ENCODE measurements at regions not wholly inside any gene's neighbourhood (a gene's known extent, or its start where the extent isn't known, plus 50 kb on each side); places are given as distances from the start of the nearest gene placed in this dataset.

DNA sequence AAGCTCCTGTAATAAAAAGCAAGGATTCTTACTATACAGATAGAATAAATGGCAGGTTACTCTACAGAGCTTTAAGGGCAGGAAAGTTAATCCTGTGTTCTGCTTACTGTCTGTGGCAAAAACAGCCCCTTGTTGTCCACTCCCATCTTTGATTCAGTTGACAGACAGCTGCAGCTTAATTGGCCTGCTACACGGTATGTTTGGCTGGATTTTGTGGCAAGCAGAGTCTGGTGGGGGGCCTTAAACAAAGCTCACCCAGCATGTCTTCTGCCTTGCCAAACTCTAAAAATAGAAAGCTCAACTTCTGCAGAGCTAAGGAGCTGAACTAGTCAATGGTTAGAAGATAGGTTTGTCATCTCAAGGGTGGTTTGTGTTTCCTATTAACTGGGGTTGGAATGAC is 407.2 kb downstream of the HLX start:
- Histone ChIP-seq H3K4me1 (peaks cover 0 to 27% (median 2%) of the 10 kb centered on the region in 4 donors), H3K27me3 (no peaks in the 10 kb centered on the region), H3K36me3 (no peaks in the 10 kb centered on the region), H3K4me3 (no peak overlapping the region), H3K27ac (peak overlapping the region in 1 of 2 donors; percentile 14), H3K9me3 (no peaks in the 10 kb centered on the region)
- intact Hi-C loops (cut with DNase I; ENCODE audit: low total_unique reads), result no loop called here
- no peak for DNase-seq
- TF ChIP-seq, protein P1, sequence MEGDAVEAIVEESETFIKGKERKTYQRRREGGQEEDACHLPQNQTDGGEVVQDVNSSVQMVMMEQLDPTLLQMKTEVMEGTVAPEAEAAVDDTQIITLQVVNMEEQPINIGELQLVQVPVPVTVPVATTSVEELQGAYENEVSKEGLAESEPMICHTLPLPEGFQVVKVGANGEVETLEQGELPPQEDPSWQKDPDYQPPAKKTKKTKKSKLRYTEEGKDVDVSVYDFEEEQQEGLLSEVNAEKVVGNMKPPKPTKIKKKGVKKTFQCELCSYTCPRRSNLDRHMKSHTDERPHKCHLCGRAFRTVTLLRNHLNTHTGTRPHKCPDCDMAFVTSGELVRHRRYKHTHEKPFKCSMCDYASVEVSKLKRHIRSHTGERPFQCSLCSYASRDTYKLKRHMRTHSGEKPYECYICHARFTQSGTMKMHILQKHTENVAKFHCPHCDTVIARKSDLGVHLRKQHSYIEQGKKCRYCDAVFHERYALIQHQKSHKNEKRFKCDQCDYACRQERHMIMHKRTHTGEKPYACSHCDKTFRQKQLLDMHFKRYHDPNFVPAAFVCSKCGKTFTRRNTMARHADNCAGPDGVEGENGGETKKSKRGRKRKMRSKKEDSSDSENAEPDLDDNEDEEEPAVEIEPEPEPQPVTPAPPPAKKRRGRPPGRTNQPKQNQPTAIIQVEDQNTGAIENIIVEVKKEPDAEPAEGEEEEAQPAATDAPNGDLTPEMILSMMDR (IDR thresholded peaks at IDR 0.05), result no peak

- Histone ChIP-seq H3K4me3 (no peak overlapping the region), H3K27ac (no peak overlapping the region), H3K27me3 (no peaks in the 10 kb centered on the region), H3K9me3 (no peaks in the 10 kb centered on the region), H3K36me3 (no peaks in the 10 kb centered on the region), H3K4me1 (peaks cover 0 to 13% (median under 1%) of the 10 kb centered on the region in 4 donors)
- intact Hi-C loops (cut with DNase I; ENCODE audit: low total_unique reads), result no loop called here
- no peak for DNase-seq
- TF ChIP-seq, protein P1 (IDR thresholded peaks at IDR 0.05), result no peak
Observed at GRCh38 chr1:221289103-221289502, 409.9 kb downstream of the HLX start.

DNA sequence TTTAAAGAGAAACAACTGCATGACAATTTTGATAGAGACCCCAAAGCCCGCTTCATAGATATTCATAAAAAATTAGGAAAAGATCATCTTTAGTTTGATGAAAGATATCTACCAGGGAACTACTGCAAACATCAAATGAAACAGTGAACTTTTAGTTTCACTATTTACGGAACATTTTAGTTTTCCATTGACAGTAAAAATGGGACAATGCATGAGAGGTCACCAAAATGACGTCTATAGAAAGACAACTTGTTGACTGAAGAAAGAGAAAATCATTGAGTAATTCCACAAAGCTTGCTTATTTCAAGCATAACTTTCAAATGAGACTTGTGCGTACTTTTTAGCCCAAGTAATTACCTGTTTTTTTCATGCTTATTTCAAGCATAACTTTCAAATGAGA is 411.4 kb downstream of the HLX start:
- Histone ChIP-seq H3K27me3 (no peaks in the 10 kb centered on the region), H3K27ac (no peak overlapping the region), H3K4me3 (no peak overlapping the region), H3K9me3 (no peaks in the 10 kb centered on the region), H3K36me3 (no peaks in the 10 kb centered on the region), H3K4me1 (peaks cover 0 to 12% (median 0%) of the 10 kb centered on the region in 4 donors)
- TF ChIP-seq, protein P1 (IDR thresholded peaks at IDR 0.05), result no peak
- intact Hi-C loops (cut with DNase I; ENCODE audit: low total_unique reads), result no loop called here
- DNase-seq, result no peak

- H3K27ac ChIP-seq, result no peak overlapping the region
- no peaks in the 10 kb centered on the region for H3K36me3 ChIP-seq
- H3K4me3 ChIP-seq, result no peak overlapping the region
- peaks cover 0 to 9% (median 0%) of the 10 kb centered on the region in 4 donors for H3K4me1 ChIP-seq
- no peaks in the 10 kb centered on the region for H3K27me3 ChIP-seq
- TF ChIP-seq, protein P1 (IDR thresholded peaks at IDR 0.05), result no peak
- DNase-seq, result no peak
- no peaks in the 10 kb centered on the region for H3K9me3 ChIP-seq
- intact Hi-C loops (cut with DNase I; ENCODE audit: low total_unique reads), result no loop called here
Observed at GRCh38 chr1:221291113-221291512, 411.9 kb downstream of the HLX start.

DNA sequence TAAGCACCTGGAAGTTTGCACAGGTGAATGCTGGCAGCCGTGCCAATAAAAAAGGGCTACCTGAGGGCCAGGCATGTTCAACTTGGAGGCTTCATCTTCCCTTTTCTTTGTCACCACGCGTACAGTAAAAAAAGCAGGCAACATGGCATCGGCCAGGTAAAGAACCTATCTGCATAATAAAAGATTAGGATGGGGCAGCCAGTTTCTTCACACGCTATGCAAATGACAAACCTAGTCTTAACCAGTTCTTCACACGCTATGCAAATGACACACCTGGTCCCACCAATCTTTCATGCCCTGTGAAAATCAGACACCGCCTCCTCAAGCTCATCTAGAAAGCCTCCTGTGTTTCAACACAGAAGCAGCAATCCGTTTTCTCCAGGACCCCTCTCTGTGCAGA is 413.4 kb downstream of the HLX start:
- H3K4me3 ChIP-seq, result no peak overlapping the region
- intact Hi-C loops (cut with DNase I; ENCODE audit: low total_unique reads), result no loop called here
- H3K36me3 ChIP-seq, result no peaks in the 10 kb centered on the region
- no peak for DNase-seq
- no peaks in the 10 kb centered on the region for H3K9me3 ChIP-seq
- no peaks in the 10 kb centered on the region for H3K27me3 ChIP-seq
- no peaks in the 10 kb centered on the region for H3K4me1 ChIP-seq
- H3K27ac ChIP-seq, result no peak overlapping the region
- TF ChIP-seq, protein P1 (IDR thresholded peaks at IDR 0.05), result no peak

DNA sequence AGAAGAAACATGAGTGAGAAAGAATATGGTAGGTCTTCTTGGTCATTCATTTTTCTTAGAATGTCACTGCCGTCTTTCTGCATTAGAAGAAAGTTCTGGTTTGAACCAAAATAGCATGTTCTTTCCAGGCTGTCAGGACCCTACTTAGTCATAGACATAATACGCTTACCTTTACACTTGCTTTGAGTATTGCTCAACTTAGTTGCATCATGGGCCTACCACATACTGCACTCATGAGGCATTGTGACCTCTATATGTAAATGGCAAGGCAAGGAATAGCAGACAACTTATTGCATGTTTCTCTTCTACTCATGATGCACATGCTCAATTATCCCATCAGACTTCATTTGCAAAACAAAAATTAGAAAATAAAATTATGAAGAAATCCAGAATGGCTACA is 415.0 kb downstream of the HLX start:
- H3K27me3 ChIP-seq, result no peaks in the 10 kb centered on the region
- H3K27ac ChIP-seq, result no peak overlapping the region
- no peaks in the 10 kb centered on the region for H3K9me3 ChIP-seq
- no peak overlapping the region for H3K4me3 ChIP-seq
- H3K4me1 ChIP-seq, result no peaks in the 10 kb centered on the region
- no peaks in the 10 kb centered on the region for H3K36me3 ChIP-seq
- TF ChIP-seq, protein P1 (IDR thresholded peaks at IDR 0.05), result no peak
- no peak for DNase-seq
- intact Hi-C loops (cut with DNase I; ENCODE audit: low total_unique reads), result no loop called here
